CD14-positive monocyte (primary cell): ENCODE measurements at regions not wholly inside any gene's neighbourhood (a gene's known extent, or its start where the extent isn't known, plus 50 kb on each side); places are given as distances from the start of the nearest gene placed in this dataset.

Experiments
- DNase-seq, 3 donors: peaks; one replicate each; pipeline ENCODE4 v3.0.0-alpha.2; 2011 to 2022
- H2AFZ ChIP-seq: 2 replicates; pipeline ENCODE4 v1.6.0; 2012; ENCODE audit warnings: mild to moderate bottlenecking, low read depth, low read length, inconsistent platforms; ENCODE audit not compliant: insufficient read depth, poor library complexity, severe bottlenecking
- H3K27ac ChIP-seq, 2 donors: 1 replicate in 1 of 2; 2 replicates in 1 of 2; pipeline ENCODE4 v1.5.1; 2012 to 2013; ENCODE audit warnings: low read length in 2 of 2, control low read depth in 1 of 2, inconsistent platforms in 1 of 2, low read depth in 1 of 2, mild to moderate bottlenecking in 1 of 2
- H3K27me3 ChIP-seq, 2 donors: one replicate each; pipeline versions ENCODE4 v1.6.0 to v1.6.1; 2011 to 2013; ENCODE audit warnings: low read length in 2 of 2; ENCODE audit not compliant: control insufficient read depth in 2 of 2, insufficient read depth in 2 of 2
- H3K36me3 ChIP-seq, 2 donors: replicated peaks in 1 of 2; 1 replicate in 1 of 2; 2 replicates in 1 of 2; pipeline versions ENCODE4 v1.5.1 to v1.6.1; 2012 to 2013; ENCODE audit warnings: low read length in 2 of 2, control low read depth in 1 of 2, inconsistent platforms in 1 of 2, mild to moderate bottlenecking in 1 of 2; ENCODE audit not compliant: insufficient read depth in 2 of 2, control insufficient read depth in 1 of 2
- H3K4me1 ChIP-seq, 2 donors: 1 replicate in 1 of 2; 2 replicates in 1 of 2; pipeline versions ENCODE4 v1.5.1 to v1.6.1; 2012 to 2013; ENCODE audit warnings: low read length in 2 of 2, control low read depth in 1 of 2, inconsistent platforms in 1 of 2, mild to moderate bottlenecking in 1 of 2, moderate library complexity in 1 of 2; ENCODE audit not compliant: insufficient read depth in 2 of 2, control insufficient read depth in 1 of 2
- H3K4me2 ChIP-seq: replicated peaks from 2 replicates; pipeline ENCODE3; 2012; ENCODE audit warnings: low read length, moderate library complexity, mild to moderate bottlenecking; ENCODE audit not compliant: poor library complexity, severe bottlenecking; ENCODE audit errors: extremely low read depth
- H3K4me3 ChIP-seq, 3 experiments: fragments of 200-600 bp in 1 of 3; sonication (generic) in 1 of 3; replicated peaks in 1 of 3; 1 replicate in 2 of 3; 2 replicates in 1 of 3; pipeline ENCODE4 v1.5.1; 2011 to 2013; ENCODE audit warnings: low read length in 3 of 3, mild to moderate bottlenecking in 3 of 3, control low read depth in 2 of 3, low read depth in 2 of 3, inconsistent platforms in 1 of 3, moderate library complexity in 1 of 3
- H3K79me2 ChIP-seq: 2 replicates; pipeline ENCODE4 v1.6.0; 2012; ENCODE audit warnings: mild to moderate bottlenecking, control low read depth, inconsistent platforms, low read length, moderate library complexity; ENCODE audit not compliant: insufficient read depth
- H3K9ac ChIP-seq: 2 replicates; pipeline ENCODE4 v1.6.0; 2017; ENCODE audit warnings: low read length, mild to moderate bottlenecking; ENCODE audit not compliant: insufficient read depth, poor library complexity, severe bottlenecking
- H3K9me3 ChIP-seq, 2 donors: replicated peaks in 1 of 2; 1 replicate in 1 of 2; 2 replicates in 1 of 2; pipeline versions ENCODE4 v1.5.1 to v1.6.1; 2012 to 2013; ENCODE audit warnings: low read length in 2 of 2, control low read depth in 1 of 2; ENCODE audit not compliant: control insufficient read depth in 1 of 2, insufficient read depth in 1 of 2
- H4K20me1 ChIP-seq: 2 replicates; pipeline ENCODE4 v1.6.0; 2012; ENCODE audit warnings: mild to moderate bottlenecking, low read length, control low read depth, moderate library complexity; ENCODE audit not compliant: insufficient read depth
- H3K27ac Mint-ChIP-seq, 7 donors: one replicate each; pipeline ENCODE4 v1.8.0; 2020; ENCODE audit warnings: mild to moderate bottlenecking in 7 of 7, mixed read lengths in 7 of 7, moderate library complexity in 6 of 7, inconsistent platforms in 2 of 7
- H3K27me3 Mint-ChIP-seq, 3 donors: one replicate each; pipeline ENCODE4 v1.8.0; 2021 to 2022; ENCODE audit warnings: low read depth in 3 of 3, mild to moderate bottlenecking in 3 of 3, mixed read lengths in 3 of 3, moderate library complexity in 3 of 3, inconsistent platforms in 1 of 3
- H3K36me3 Mint-ChIP-seq, 2 donors: one replicate each; pipeline ENCODE4 v1.8.0; 2020; ENCODE audit warnings: mixed read lengths in 2 of 2, inconsistent platforms in 1 of 2, mild to moderate bottlenecking in 1 of 2
- H3K4me1 Mint-ChIP-seq: one replicate; pipeline ENCODE4 v1.8.0; 2020; ENCODE audit warnings: mild to moderate bottlenecking, mixed read lengths
- H3K4me3 Mint-ChIP-seq, 2 donors: one replicate each; pipeline ENCODE4 v1.8.0; 2020; ENCODE audit warnings: mild to moderate bottlenecking in 2 of 2, mixed read lengths in 2 of 2, moderate library complexity in 1 of 2
- H3K9me3 Mint-ChIP-seq, 7 donors: one replicate each; pipeline ENCODE4 v1.8.0; 2020 to 2022; ENCODE audit warnings: mixed read lengths in 7 of 7, mild to moderate bottlenecking in 6 of 7, moderate library complexity in 6 of 7, inconsistent platforms in 2 of 7
- CTCF ChIP-seq: fragments of 200-600 bp; IDR thresholded peaks from one replicate; pipeline ENCODE4 v1.8.0; 2022; ENCODE audit warnings: antibody characterized with exemption, mild to moderate bottlenecking
- WGBS: methylation state at CpG from one replicate; pipeline ENCODE4 v1.1.5; 2013; ENCODE audit warnings: missing lambda C conversion rate; ENCODE audit not compliant: insufficient coverage; 5-methylcytosine and 5-hydroxymethylcytosine counted together
- intact Hi-C, 2 donors: fragments of 100-400 bp; cut with micrococcal nuclease; formaldehyde crosslinking; loops; one replicate each; pipeline versions ENCODE4 v1.15.0 to v1.15.1; 2023

- Histone ChIP-seq H3K27ac (no peak overlapping the region), H3K4me3 (no peak overlapping the region), H4K20me1 (no peaks in the 10 kb centered on the region), H3K79me2 (no peaks in the 10 kb centered on the region), H3K36me3 (no peaks in the 10 kb centered on the region), H3K9me3 (no peaks in the 10 kb centered on the region), H2AFZ (no peak overlapping the region), H3K4me2 (no peak overlapping the region), H3K4me1 (no peaks in the 10 kb centered on the region), H3K27me3 (no peaks in the 10 kb centered on the region), H3K9ac (no peak overlapping the region)
- intact Hi-C loops: no loop called here
- no CpG with 5 or more reads among the region's 3 CpGs for WGBS
- DNase-seq: peak in 1 of 3 donors; percentile 27
- TF ChIP-seq CTCF: no peak
- Mint-ChIP-seq H3K4me1 (no peaks in the 10 kb centered on the region), H3K4me3 (no peak overlapping the region), H3K27me3 (peaks cover 0 to 3% (median 2%) of the 10 kb centered on the region in 3 donors), H3K27ac (no peak overlapping the region), H3K9me3 (peaks cover 0 to 5% (median 0%) of the 10 kb centered on the region in 7 donors), H3K36me3 (no peaks in the 10 kb centered on the region)
These were observed 397.9 kb upstream of the ATP2B1 start for GRCh38 chr12:90106568-90106967.

DNA sequence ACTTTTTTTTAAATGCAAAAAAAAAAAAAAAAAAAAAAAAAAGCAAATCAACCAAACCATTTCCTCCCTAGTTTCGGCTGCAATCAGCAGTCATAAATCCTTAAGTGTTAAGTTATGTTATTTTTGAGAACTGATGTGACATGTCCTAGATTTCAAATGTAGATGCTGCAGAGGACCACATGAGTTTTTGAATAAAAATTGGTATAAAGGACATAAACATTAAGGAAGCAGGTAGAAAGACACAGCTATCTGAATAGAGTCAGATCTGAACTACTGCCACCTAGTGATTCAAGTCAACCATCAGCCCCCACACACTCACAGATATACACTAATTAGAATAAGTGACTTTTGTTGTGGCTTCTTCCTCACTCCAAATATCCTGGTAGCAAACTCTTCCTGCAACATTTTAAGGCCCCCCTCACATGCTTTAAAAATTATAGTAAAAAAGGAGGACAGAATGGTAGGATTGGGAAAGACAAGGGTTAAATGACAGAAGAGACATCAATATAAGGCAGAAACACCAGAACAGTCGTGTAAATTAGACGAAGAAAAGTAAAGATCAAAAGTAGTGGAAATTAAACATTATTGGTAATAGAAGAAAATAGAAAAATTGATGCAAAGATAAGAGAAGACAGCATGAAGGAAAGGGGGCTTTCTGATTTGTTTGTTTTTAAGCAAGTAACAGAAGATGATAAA is 394.5 kb upstream of the ATP2B1 start:
- no peaks in the 10 kb centered on the region for H3K36me3 Mint-ChIP-seq

More for the DNA sequence above, 394.5 kb upstream of the ATP2B1 start:
- no CpG with 5 or more reads among the region's 3 CpGs for WGBS
- no peak overlapping the region for H3K4me2 ChIP-seq
- H3K36me3 ChIP-seq: no peaks in the 10 kb centered on the region
- intact Hi-C loops: no loop called here
- no peaks in the 10 kb centered on the region for H3K79me2 ChIP-seq
- Mint-ChIP-seq H3K4me1 (no peaks in the 10 kb centered on the region), H3K27me3 (peaks cover 0 to 3% (median 2%) of the 10 kb centered on the region in 3 donors), H3K4me3 (no peak overlapping the region), H3K27ac (no peak overlapping the region), H3K9me3 (no peaks in the 10 kb centered on the region)
- H3K4me3 ChIP-seq: no peak overlapping the region
- peak; percentile 66 for TF ChIP-seq CTCF
- H3K4me1 ChIP-seq: no peaks in the 10 kb centered on the region
- no peak overlapping the region for H3K27ac ChIP-seq
- H3K9ac ChIP-seq: no peak overlapping the region
- H3K27me3 ChIP-seq: no peaks in the 10 kb centered on the region
- no peaks in the 10 kb centered on the region for H4K20me1 ChIP-seq
- no peaks in the 10 kb centered on the region for H3K9me3 ChIP-seq
- peak; percentile 20 to 54 (median 48) for DNase-seq
- H2AFZ ChIP-seq: no peak overlapping the region
